ENCODE measurements at regions not wholly inside any gene's neighbourhood (a gene's known extent, or its start where the extent isn't known, plus 50 kb on each side); places are given as distances from the start of the nearest gene placed in this dataset.
"Not testable (repeated sequence)": the region's sequence is repeated elsewhere in the genome, so short reads cannot be mapped to it uniquely, and the experiment has no call there.

DNA sequence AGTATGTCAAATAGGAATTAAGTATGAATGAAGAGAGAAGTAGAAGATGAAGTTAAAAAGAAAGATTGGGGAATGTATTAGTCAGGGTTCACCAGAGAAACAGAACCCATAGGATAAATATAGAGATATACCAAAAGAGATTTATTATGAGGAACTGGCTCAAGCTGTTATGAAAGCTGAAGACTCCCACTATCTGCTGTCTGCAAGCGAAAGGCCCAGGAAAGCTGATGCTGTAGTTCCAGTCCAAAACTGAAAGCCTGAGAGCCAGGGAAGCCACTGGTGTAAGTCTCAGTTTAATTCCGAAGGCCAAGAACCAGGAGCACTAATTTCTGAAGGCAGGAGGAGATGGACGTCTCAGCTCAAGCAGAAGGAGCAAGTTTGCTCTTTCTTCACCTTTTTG is 200.9 kb upstream of the FN1 start:
- Histone ChIP-seq H3K27ac (ENCODE audit: low read depth, low read length) (no peak overlapping the region), H3K27me3 (ENCODE audit: control insufficient read depth in 5 of 5, insufficient read depth in 4 of 5, low read length in 5 of 5) (no peaks in the 10 kb centered on the region), H3K4me3 (ENCODE audit: low read depth in 1 of 5, low read length in 5 of 5) (no peak overlapping the region), H3K36me3 (ENCODE audit: control insufficient read depth in 5 of 5, insufficient read depth in 5 of 5, low read length in 5 of 5) (no peaks in the 10 kb centered on the region), H3K9me3 (ENCODE audit: control insufficient read depth in 5 of 5, low read length in 5 of 5) (peaks cover 0 to 19% (median 10%) of the 10 kb centered on the region in 5 donors), H3K9ac (ENCODE audit: low read length in 5 of 5) (no peak overlapping the region), H3K4me1 (ENCODE audit: control insufficient read depth in 5 of 5, insufficient read depth in 5 of 5, low read length in 5 of 5) (no peaks in the 10 kb centered on the region)

DNA sequence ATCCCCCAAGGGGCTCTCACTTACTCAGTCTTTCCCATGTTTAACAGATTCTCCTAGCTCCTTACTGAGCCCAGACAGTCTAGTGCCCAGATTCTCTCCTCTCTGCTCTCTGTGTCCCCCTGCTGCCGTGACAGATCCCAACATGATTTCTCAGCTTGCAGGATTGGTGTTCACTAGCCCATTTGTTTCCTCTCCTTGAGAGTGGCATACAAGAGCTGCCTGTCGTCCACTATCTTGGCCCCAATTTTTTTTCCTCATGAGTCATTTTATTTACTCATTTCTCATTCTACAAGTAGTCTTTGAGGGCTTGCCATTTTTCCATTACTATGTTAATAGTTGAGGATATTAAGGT is 199.9 kb upstream of the FN1 start:
- Histone ChIP-seq H3K9me3 (ENCODE audit: control insufficient read depth in 5 of 5, low read length in 5 of 5) (peaks cover 0 to 24% (median 10%) of the 10 kb centered on the region in 5 donors), H3K36me3 (ENCODE audit: control insufficient read depth in 5 of 5, insufficient read depth in 5 of 5, low read length in 5 of 5) (no peaks in the 10 kb centered on the region), H3K9ac (ENCODE audit: low read length in 5 of 5) (no peak overlapping the region), H3K27me3 (ENCODE audit: control insufficient read depth in 5 of 5, insufficient read depth in 4 of 5, low read length in 5 of 5) (no peaks in the 10 kb centered on the region), H3K4me3 (ENCODE audit: low read depth in 1 of 5, low read length in 5 of 5) (no peak overlapping the region), H3K27ac (ENCODE audit: low read depth, low read length) (no peak overlapping the region), H3K4me1 (ENCODE audit: control insufficient read depth in 5 of 5, insufficient read depth in 5 of 5, low read length in 5 of 5) (no peaks in the 10 kb centered on the region)

DNA sequence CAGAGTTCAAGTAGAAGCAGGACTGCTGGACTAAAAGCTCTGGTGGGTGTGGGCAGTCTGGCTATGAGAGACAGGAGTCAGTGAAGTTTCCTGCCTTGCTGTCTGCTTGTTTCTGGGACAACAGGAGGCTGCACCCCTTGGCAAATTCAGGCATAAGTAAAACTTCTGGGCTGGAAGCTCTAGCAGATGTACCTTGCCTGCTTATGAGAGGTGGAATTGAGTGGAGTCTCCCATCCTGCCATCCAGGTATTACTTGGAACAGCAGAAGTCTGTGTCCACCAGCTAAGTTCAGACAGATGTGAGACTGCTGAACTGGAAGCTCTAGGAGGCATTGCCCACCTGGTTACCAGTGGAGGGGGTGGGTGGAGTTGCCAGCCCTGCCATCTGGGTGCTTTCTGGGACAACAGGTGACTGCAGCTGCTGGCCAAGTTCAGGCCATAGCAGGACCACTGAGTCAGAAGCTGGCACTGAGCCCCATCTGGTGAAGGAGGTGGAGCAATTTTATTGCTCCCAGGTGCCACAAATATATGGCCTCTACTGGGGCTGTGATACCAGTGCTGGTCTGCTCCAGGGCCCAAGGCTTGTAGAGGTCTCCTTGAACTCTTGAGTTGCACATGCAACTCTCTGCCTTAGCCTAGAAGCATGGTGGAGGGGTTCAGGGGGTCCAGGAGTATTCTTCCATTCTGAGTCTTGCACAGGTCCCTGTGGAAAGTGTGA is 199.4 kb upstream of the FN1 start:
- Histone ChIP-seq H3K9me3 (ENCODE audit: control insufficient read depth in 5 of 5, low read length in 5 of 5) (peaks cover 0 to 24% (median 10%) of the 10 kb centered on the region in 5 donors), H3K27me3 (ENCODE audit: control insufficient read depth in 5 of 5, insufficient read depth in 4 of 5, low read length in 5 of 5) (no peaks in the 10 kb centered on the region), H3K27ac (ENCODE audit: low read depth, low read length) (no peak overlapping the region), H3K36me3 (ENCODE audit: control insufficient read depth in 5 of 5, insufficient read depth in 5 of 5, low read length in 5 of 5) (no peaks in the 10 kb centered on the region), H3K4me1 (ENCODE audit: control insufficient read depth in 5 of 5, insufficient read depth in 5 of 5, low read length in 5 of 5) (no peaks in the 10 kb centered on the region), H3K9ac (ENCODE audit: low read length in 5 of 5) (no peak overlapping the region), H3K4me3 (ENCODE audit: low read depth in 1 of 5, low read length in 5 of 5) (no peak overlapping the region)

DNA sequence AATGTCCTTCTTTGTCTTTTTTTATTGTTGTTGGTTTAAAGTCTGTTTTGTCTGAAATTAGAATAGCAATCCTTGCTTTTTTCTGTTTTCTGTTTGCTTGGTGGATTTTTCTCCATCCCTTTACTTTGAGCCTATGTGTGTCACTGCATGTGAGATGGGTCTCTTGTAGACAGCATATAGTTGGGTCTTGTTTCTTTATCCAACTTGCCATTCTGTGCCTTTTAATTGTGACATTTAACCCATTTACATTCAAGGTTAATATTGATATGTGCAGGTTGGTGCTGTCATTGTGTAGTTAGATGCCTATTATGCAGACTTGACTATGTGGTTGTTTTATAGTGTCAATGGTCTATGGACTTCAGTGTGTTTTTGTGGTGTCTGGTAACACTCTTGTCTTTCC is 197.5 kb upstream of the FN1 start:
- Histone ChIP-seq H3K9ac (ENCODE audit: low read length in 5 of 5) (no peak overlapping the region), H3K4me1 (ENCODE audit: control insufficient read depth in 5 of 5, insufficient read depth in 5 of 5, low read length in 5 of 5) (no peaks in the 10 kb centered on the region), H3K36me3 (ENCODE audit: control insufficient read depth in 5 of 5, insufficient read depth in 5 of 5, low read length in 5 of 5) (no peaks in the 10 kb centered on the region), H3K27ac (ENCODE audit: low read depth, low read length) (no peak overlapping the region), H3K4me3 (ENCODE audit: low read depth in 1 of 5, low read length in 5 of 5) (no peak overlapping the region), H3K27me3 (ENCODE audit: control insufficient read depth in 5 of 5, insufficient read depth in 4 of 5, low read length in 5 of 5) (no peaks in the 10 kb centered on the region), H3K9me3 (ENCODE audit: control insufficient read depth in 5 of 5, low read length in 5 of 5) (peaks cover 0 to 19% (median 13%) of the 10 kb centered on the region in 5 donors)

DNA sequence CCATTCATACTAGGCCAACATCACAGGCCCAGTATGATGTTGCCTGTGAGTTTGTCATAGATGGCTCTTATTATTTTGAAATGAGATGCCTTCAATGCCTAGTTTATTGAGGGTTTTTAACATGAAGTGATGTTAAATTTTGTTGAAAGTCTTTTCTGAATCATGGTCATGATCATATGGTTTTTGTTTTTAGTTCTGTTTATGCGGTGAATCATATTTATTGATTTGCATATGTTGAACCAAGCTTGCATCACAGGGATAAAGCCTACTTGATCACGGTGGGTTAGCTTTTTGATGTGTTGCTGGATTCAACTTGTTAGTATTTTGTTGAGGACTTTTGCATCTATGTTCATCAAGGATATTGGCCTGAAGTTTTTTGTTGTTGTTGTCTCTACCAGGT is 195.8 kb upstream of the FN1 start:
- Histone ChIP-seq H3K27me3 (ENCODE audit: control insufficient read depth in 5 of 5, insufficient read depth in 4 of 5, low read length in 5 of 5) (no peaks in the 10 kb centered on the region), H3K4me3 (ENCODE audit: low read depth in 1 of 5, low read length in 5 of 5) (no peak overlapping the region), H3K9me3 (ENCODE audit: control insufficient read depth in 5 of 5, low read length in 5 of 5) (peaks cover 0 to 19% (median 13%) of the 10 kb centered on the region in 5 donors), H3K27ac (ENCODE audit: low read depth, low read length) (no peak overlapping the region), H3K9ac (ENCODE audit: low read length in 5 of 5) (no peak overlapping the region), H3K36me3 (ENCODE audit: control insufficient read depth in 5 of 5, insufficient read depth in 5 of 5, low read length in 5 of 5) (no peaks in the 10 kb centered on the region), H3K4me1 (ENCODE audit: control insufficient read depth in 5 of 5, insufficient read depth in 5 of 5, low read length in 5 of 5) (no peaks in the 10 kb centered on the region)

DNA sequence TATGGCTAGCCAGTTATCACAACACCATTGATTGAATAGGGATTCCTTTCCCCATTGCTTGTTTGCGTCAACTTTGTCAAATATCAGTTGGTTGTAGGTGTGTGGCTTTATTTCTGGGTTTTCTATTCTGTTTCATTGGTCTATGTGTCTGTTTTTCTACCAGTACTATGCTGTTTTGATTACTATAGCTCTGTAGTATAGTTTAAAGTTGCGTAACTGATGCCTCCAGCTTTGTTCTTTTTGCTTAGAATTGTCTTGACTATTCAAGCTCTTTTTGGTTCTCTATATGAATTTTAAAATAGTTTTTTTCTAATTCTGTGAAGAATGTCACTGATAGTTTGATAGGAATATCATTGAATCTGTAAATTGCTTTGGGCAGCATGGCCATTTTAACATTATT is 194.9 kb upstream of the FN1 start:
- peaks cover 0 to 19% (median 13%) of the 10 kb centered on the region in 5 donors for H3K9me3 ChIP-seq (ENCODE audit: control insufficient read depth in 5 of 5, low read length in 5 of 5)
- not testable (repeated sequence) for H3K4me3 ChIP-seq (ENCODE audit: low read depth in 1 of 5, low read length in 5 of 5); H3K27ac ChIP-seq (ENCODE audit: low read depth, low read length); H3K9ac ChIP-seq (ENCODE audit: low read length in 5 of 5); H3K36me3 ChIP-seq (ENCODE audit: control insufficient read depth in 5 of 5, insufficient read depth in 5 of 5, low read length in 5 of 5); H3K27me3 ChIP-seq (ENCODE audit: control insufficient read depth in 5 of 5, insufficient read depth in 4 of 5, low read length in 5 of 5); H3K4me1 ChIP-seq (ENCODE audit: control insufficient read depth in 5 of 5, insufficient read depth in 5 of 5, low read length in 5 of 5)

DNA sequence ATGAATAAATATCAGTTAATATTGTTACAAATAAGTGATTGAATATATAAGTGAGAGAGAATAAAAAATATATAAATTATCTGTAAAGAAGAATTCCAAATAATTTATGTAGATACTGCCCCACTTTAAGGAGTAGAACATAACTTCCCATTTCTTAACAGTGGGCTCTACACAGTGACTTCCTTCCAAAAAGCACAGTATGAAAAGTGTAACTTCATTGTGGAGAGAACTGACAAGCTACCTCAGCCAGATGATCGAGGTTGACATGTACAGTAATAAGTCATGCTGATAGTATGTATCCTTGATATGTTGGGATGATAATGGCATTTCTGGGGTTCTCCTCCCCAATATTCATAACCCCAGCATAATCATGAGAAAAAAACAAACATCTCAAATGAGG is 191.9 kb upstream of the FN1 start:
- Histone ChIP-seq H3K9me3 (ENCODE audit: control insufficient read depth in 5 of 5, low read length in 5 of 5) (peaks cover 0 to 14% (median 6%) of the 10 kb centered on the region in 5 donors), H3K36me3 (ENCODE audit: control insufficient read depth in 5 of 5, insufficient read depth in 5 of 5, low read length in 5 of 5) (no peaks in the 10 kb centered on the region), H3K27ac (ENCODE audit: low read depth, low read length) (no peak overlapping the region), H3K9ac (ENCODE audit: low read length in 5 of 5) (no peak overlapping the region), H3K4me3 (ENCODE audit: low read depth in 1 of 5, low read length in 5 of 5) (no peak overlapping the region), H3K27me3 (ENCODE audit: control insufficient read depth in 5 of 5, insufficient read depth in 4 of 5, low read length in 5 of 5) (no peaks in the 10 kb centered on the region), H3K4me1 (ENCODE audit: control insufficient read depth in 5 of 5, insufficient read depth in 5 of 5, low read length in 5 of 5) (peaks cover 0 to 14% (median 9%) of the 10 kb centered on the region in 5 donors)

DNA sequence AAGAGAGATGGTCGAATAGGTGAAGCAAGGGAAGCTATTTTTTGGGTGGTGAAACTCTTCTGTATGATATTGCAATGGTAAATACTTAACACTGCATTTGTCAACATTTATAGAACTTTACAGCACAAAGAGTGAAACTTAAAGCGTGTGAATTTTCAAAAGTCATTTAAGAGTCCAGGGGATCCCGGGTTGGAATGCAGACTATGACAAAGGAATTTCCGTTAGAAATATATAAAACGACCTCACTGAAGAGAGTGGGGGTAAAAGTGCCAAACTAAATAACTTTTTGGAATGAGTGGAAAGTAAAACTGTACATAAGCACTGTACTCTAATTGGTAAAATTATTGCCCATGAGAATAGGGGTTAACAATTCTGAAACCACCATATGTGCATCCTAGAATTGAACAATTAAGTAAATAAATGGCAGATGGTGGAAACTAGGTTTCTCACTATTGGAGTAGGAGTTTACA is 191.0 kb upstream of the FN1 start:
- H3K36me3 ChIP-seq (ENCODE audit: control insufficient read depth in 5 of 5, insufficient read depth in 5 of 5, low read length in 5 of 5): no peaks in the 10 kb centered on the region
- H3K4me1 ChIP-seq (ENCODE audit: control insufficient read depth in 5 of 5, insufficient read depth in 5 of 5, low read length in 5 of 5): peaks cover 0 to 14% (median 9%) of the 10 kb centered on the region in 5 donors
- no peak overlapping the region for H3K4me3 ChIP-seq (ENCODE audit: low read depth in 1 of 5, low read length in 5 of 5)
- H3K27me3 ChIP-seq (ENCODE audit: control insufficient read depth in 5 of 5, insufficient read depth in 4 of 5, low read length in 5 of 5): no peaks in the 10 kb centered on the region
- no peak overlapping the region for H3K9ac ChIP-seq (ENCODE audit: low read length in 5 of 5)
- no peak overlapping the region for H3K27ac ChIP-seq (ENCODE audit: low read depth, low read length)
- H3K9me3 ChIP-seq (ENCODE audit: control insufficient read depth in 5 of 5, low read length in 5 of 5): peaks cover 0 to 6% (median 2%) of the 10 kb centered on the region in 5 donors

DNA sequence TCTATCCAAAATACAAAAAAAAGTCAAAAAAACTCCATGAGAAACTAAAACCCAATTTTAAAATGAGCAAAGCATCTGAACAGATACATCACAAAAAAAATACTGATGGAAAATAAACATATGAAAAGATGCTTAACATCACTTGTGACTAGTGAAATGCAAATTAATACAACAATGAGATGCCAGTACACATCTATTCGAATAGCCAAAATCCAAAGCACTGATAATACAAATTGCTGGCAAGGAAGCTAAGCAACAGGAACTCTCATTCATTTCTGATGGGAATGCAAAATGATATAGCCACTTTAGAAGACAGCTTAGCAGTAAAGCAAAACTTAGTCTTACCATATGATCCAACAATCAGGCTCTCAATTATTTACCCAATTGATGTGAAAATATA is 190.2 kb upstream of the FN1 start:
- no peaks in the 10 kb centered on the region for H3K27me3 ChIP-seq (ENCODE audit: control insufficient read depth in 5 of 5, insufficient read depth in 4 of 5, low read length in 5 of 5)
- peaks cover 0 to 2% (median 0%) of the 10 kb centered on the region in 5 donors for H3K9me3 ChIP-seq (ENCODE audit: control insufficient read depth in 5 of 5, low read length in 5 of 5)
- peaks cover 0 to 14% (median 9%) of the 10 kb centered on the region in 5 donors for H3K4me1 ChIP-seq (ENCODE audit: control insufficient read depth in 5 of 5, insufficient read depth in 5 of 5, low read length in 5 of 5)
- no peak overlapping the region for H3K27ac ChIP-seq (ENCODE audit: low read depth, low read length)
- no peak overlapping the region for H3K9ac ChIP-seq (ENCODE audit: low read length in 5 of 5)
- no peaks in the 10 kb centered on the region for H3K36me3 ChIP-seq (ENCODE audit: control insufficient read depth in 5 of 5, insufficient read depth in 5 of 5, low read length in 5 of 5)
- H3K4me3 ChIP-seq (ENCODE audit: low read depth in 1 of 5, low read length in 5 of 5): no peak overlapping the region

DNA sequence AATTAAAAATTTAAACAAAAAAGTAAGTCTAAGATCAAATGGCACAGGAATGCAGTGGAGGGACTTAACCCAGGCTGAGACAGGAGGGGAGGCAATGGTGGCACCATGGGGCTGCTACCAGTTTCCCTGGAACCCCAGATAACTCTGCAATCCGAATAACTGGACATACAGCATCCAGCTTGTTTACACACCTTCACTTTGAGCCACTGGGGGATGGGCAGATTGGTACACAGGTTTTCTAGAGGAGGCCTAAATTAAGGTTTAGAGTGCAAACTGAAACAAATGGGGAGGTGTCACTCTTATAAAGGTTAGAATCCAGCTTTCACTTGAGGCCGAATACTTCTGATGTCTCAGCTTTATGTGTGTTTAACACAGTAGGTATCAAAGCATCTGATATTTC is 189.3 kb upstream of the FN1 start:
- Histone ChIP-seq H3K27ac (ENCODE audit: low read depth, low read length) (no peak overlapping the region), H3K27me3 (ENCODE audit: control insufficient read depth in 5 of 5, insufficient read depth in 4 of 5, low read length in 5 of 5) (no peaks in the 10 kb centered on the region), H3K36me3 (ENCODE audit: control insufficient read depth in 5 of 5, insufficient read depth in 5 of 5, low read length in 5 of 5) (no peaks in the 10 kb centered on the region), H3K9ac (ENCODE audit: low read length in 5 of 5) (no peak overlapping the region), H3K9me3 (ENCODE audit: control insufficient read depth in 5 of 5, low read length in 5 of 5) (peaks cover 0 to 2% (median 0%) of the 10 kb centered on the region in 5 donors), H3K4me1 (ENCODE audit: control insufficient read depth in 5 of 5, insufficient read depth in 5 of 5, low read length in 5 of 5) (peaks cover 0 to 14% (median 9%) of the 10 kb centered on the region in 5 donors), H3K4me3 (ENCODE audit: low read depth in 1 of 5, low read length in 5 of 5) (no peak overlapping the region)
